Omental fat pad (tissue), 3 donors: ENCODE measurements at regions not wholly inside any gene's neighbourhood (a gene's known extent, or its start where the extent isn't known, plus 50 kb on each side); places are given as distances from the start of the nearest gene placed in this dataset.
"Not testable (repeated sequence)": the region's sequence is repeated elsewhere in the genome, so short reads cannot be mapped to it uniquely, and the experiment has no call there.

ENCODE experiments used
- ATAC-seq: fragments of 150-250 bp; one replicate; pipeline ENCODE4 v1.9.1; 2016; ENCODE audit warnings: mild to moderate bottlenecking, moderate library complexity; ENCODE audit not compliant: low FRiP score
- DNase-seq: peaks from one replicate; pipeline ENCODE4 v3.0.0-alpha.2; 2019; ENCODE audit warnings: low spot score
- CTCF ChIP-seq, 3 donors: fragments of 450-650 bp; IDR thresholded peaks; one replicate each; pipeline ENCODE4 v1.5.1; 2016 to 2017; ENCODE audit warnings: antibody characterized with exemption in 3 of 3, mild to moderate bottlenecking in 3 of 3, moderate library complexity in 2 of 3

- DNase-seq: no peak
- no peak for ATAC-seq
- no peak for TF ChIP-seq CTCF (IDR thresholded peaks at IDR 0.05)
Observed at GRCh38 chr16:35210681-35211433, 1751.4 kb downstream of the TP53TG3F start.

GRCh38 chr16:35214840-35215239, 1755.4 kb downstream of the TP53TG3F start:
- no peak for DNase-seq
- TF ChIP-seq CTCF (IDR thresholded peaks at IDR 0.05): no peak

GRCh38 chr16:35215287-35215686, 1755.9 kb downstream of the TP53TG3F start:
- ATAC-seq: no peak
- no peak for TF ChIP-seq CTCF (IDR thresholded peaks at IDR 0.05)
- DNase-seq: no peak

More at GRCh38 chr16:35214840-35215239, 1755.4 kb downstream of the TP53TG3F start:
- no peak for ATAC-seq

- not testable (repeated sequence) for DNase-seq, ATAC-seq
Observed at GRCh38 chr16:35216261-35216660, 1756.8 kb downstream of the TP53TG3F start.

GRCh38 chr16:35221482-35222185, 1762.2 kb downstream of the TP53TG3F start:
- no peak for TF ChIP-seq CTCF (IDR thresholded peaks at IDR 0.05)
- DNase-seq (no peak), ATAC-seq (no peak)

- TF ChIP-seq CTCF (IDR thresholded peaks at IDR 0.05): no peak
- no peak for ATAC-seq
- no peak for DNase-seq
Observed at GRCh38 chr16:35234679-35235078, 1775.3 kb downstream of the TP53TG3F start.

- TF ChIP-seq CTCF (IDR thresholded peaks at IDR 0.05): no peak
- DNase-seq: no peak
- ATAC-seq: no peak
Observed at GRCh38 chr16:35239561-35239960, 1780.1 kb downstream of the TP53TG3F start.
